ENCODE measurements at regions not wholly inside any gene's neighbourhood (a gene's known extent, or its start where the extent isn't known, plus 50 kb on each side); places are given as distances from the start of the nearest gene placed in this dataset.

- Histone ChIP-seq H3K27me3 (ENCODE audit: low read length) (no peaks in the 10 kb centered on the region), H3K27ac (ENCODE audit: low read depth, low read length) (no peak overlapping the region), H3K36me3 (ENCODE audit: low read length) (no peaks in the 10 kb centered on the region), H2AFZ (ENCODE audit: low read depth, low read length, severe bottlenecking) (no peak overlapping the region), H3K9me2 (replicated peaks; ENCODE audit: insufficient read depth, low read length) (no peaks in the 10 kb centered on the region), H3K4me2 (ENCODE audit: low read depth, low read length, poor library complexity, severe bottlenecking) (no peak overlapping the region), H3K9ac (ENCODE audit: low read length) (no peak overlapping the region), H3F3A (ENCODE audit: insufficient read depth) (peaks cover 3% of the 10 kb centered on the region; the same call in 1 of the 2 replicates), H3K9me3 (ENCODE audit: insufficient read depth, low read length) (no peaks in the 10 kb centered on the region), H3K4me3 (ENCODE audit: insufficient read depth, low read length, poor library complexity, severe bottlenecking) (no peak overlapping the region), H4K20me1 (ENCODE audit: low read depth, low read length) (no peaks in the 10 kb centered on the region), H3K79me2 (ENCODE audit: insufficient read depth, low read length) (no peaks in the 10 kb centered on the region)
- TF ChIP-seq, protein P1, sequence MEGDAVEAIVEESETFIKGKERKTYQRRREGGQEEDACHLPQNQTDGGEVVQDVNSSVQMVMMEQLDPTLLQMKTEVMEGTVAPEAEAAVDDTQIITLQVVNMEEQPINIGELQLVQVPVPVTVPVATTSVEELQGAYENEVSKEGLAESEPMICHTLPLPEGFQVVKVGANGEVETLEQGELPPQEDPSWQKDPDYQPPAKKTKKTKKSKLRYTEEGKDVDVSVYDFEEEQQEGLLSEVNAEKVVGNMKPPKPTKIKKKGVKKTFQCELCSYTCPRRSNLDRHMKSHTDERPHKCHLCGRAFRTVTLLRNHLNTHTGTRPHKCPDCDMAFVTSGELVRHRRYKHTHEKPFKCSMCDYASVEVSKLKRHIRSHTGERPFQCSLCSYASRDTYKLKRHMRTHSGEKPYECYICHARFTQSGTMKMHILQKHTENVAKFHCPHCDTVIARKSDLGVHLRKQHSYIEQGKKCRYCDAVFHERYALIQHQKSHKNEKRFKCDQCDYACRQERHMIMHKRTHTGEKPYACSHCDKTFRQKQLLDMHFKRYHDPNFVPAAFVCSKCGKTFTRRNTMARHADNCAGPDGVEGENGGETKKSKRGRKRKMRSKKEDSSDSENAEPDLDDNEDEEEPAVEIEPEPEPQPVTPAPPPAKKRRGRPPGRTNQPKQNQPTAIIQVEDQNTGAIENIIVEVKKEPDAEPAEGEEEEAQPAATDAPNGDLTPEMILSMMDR (IDR thresholded peaks at IDR 0.05; ENCODE audit: insufficient read depth, low read length, poor library complexity, severe bottlenecking): no peak
- no peak for TF ChIP-seq EZH2phosphoT487 (conservative IDR thresholded peaks at IDR 0.05; ENCODE audit: low read length)
These were observed 212.1 kb downstream of the ARL6IP6 start for GRCh38 chr2:152930501-152930900.

DNA sequence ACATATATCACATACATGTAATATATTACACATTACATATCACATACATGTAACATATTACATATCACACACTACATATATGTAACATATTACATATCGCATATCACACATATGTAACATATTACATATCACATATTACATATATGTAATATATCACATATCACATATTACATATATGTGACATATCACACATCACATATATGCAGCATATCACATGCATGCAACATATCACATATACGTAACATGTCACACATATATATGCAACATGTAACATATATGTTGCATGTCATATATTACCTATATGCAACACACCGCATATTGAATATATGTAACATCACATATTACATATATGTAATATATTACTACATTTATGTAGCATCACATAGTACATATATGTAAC lies 211.2 kb downstream of the ARL6IP6 start:
- no peak for TF ChIP-seq EZH2phosphoT487 (conservative IDR thresholded peaks at IDR 0.05; ENCODE audit: low read length)
- TF ChIP-seq, protein P1 (IDR thresholded peaks at IDR 0.05; ENCODE audit: insufficient read depth, low read length, poor library complexity, severe bottlenecking): no peak
- H2AFZ ChIP-seq (ENCODE audit: low read depth, low read length, severe bottlenecking): no peak overlapping the region
- no peaks in the 10 kb centered on the region for H4K20me1 ChIP-seq (ENCODE audit: low read depth, low read length)
- no peak overlapping the region for H3K27ac ChIP-seq (ENCODE audit: low read depth, low read length)
- no peaks in the 10 kb centered on the region for H3K27me3 ChIP-seq (ENCODE audit: low read length)
- H3K36me3 ChIP-seq (ENCODE audit: low read length): no peaks in the 10 kb centered on the region
- H3K9me2 ChIP-seq (replicated peaks; ENCODE audit: insufficient read depth, low read length): no peaks in the 10 kb centered on the region
- H3K4me2 ChIP-seq (ENCODE audit: low read depth, low read length, poor library complexity, severe bottlenecking): no peak overlapping the region
- H3F3A ChIP-seq (ENCODE audit: insufficient read depth): peaks cover 3% of the 10 kb centered on the region; the same call in 1 of the 2 replicates
- no peak overlapping the region for H3K4me3 ChIP-seq (ENCODE audit: insufficient read depth, low read length, poor library complexity, severe bottlenecking)
- no peak overlapping the region for H3K9ac ChIP-seq (ENCODE audit: low read length)
- no peaks in the 10 kb centered on the region for H3K9me3 ChIP-seq (ENCODE audit: insufficient read depth, low read length)
- no peaks in the 10 kb centered on the region for H3K79me2 ChIP-seq (ENCODE audit: insufficient read depth, low read length)

GRCh38 chr2:152925547-152926448 lies 207.4 kb downstream of the ARL6IP6 start:
- H3K9me3 ChIP-seq (ENCODE audit: insufficient read depth, low read length): no peaks in the 10 kb centered on the region
- no peaks in the 10 kb centered on the region for H3K79me2 ChIP-seq (ENCODE audit: insufficient read depth, low read length)
- peaks cover 3% of the 10 kb centered on the region; the same call in 1 of the 2 replicates for H3F3A ChIP-seq (ENCODE audit: insufficient read depth)
- no peaks in the 10 kb centered on the region for H3K27me3 ChIP-seq (ENCODE audit: low read length)
- no peak overlapping the region for H3K4me2 ChIP-seq (ENCODE audit: low read depth, low read length, poor library complexity, severe bottlenecking)
- H4K20me1 ChIP-seq (ENCODE audit: low read depth, low read length): no peaks in the 10 kb centered on the region
- H3K9me2 ChIP-seq (replicated peaks; ENCODE audit: insufficient read depth, low read length): no peaks in the 10 kb centered on the region
- no peak overlapping the region for H3K9ac ChIP-seq (ENCODE audit: low read length)
- no peak overlapping the region for H2AFZ ChIP-seq (ENCODE audit: low read depth, low read length, severe bottlenecking)
- H3K36me3 ChIP-seq (ENCODE audit: low read length): no peaks in the 10 kb centered on the region
- H3K4me3 ChIP-seq (ENCODE audit: insufficient read depth, low read length, poor library complexity, severe bottlenecking): no peak overlapping the region
- TF ChIP-seq, protein P1 (IDR thresholded peaks at IDR 0.05; ENCODE audit: insufficient read depth, low read length, poor library complexity, severe bottlenecking): peak; percentile 92
- no peak for TF ChIP-seq EZH2phosphoT487 (conservative IDR thresholded peaks at IDR 0.05; ENCODE audit: low read length)
- no peak overlapping the region for H3K27ac ChIP-seq (ENCODE audit: low read depth, low read length)

Data from SU-DHL-6 (cell line).